DOHH2 (cell line): ENCODE measurements at regions not wholly inside any gene's neighbourhood (a gene's known extent, or its start where the extent isn't known, plus 50 kb on each side); places are given as distances from the start of the nearest gene placed in this dataset.

Source experiments
- H3F3A ChIP-seq: fragments of 200-600 bp; sonication (generic), shearing (Covaris generic); 2 replicates; pipeline ENCODE4 v1.6.0; 2016; ENCODE audit warnings: antibody characterized with exemption, mild to moderate bottlenecking; ENCODE audit not compliant: control insufficient read depth, insufficient read depth
- H3K27ac ChIP-seq: fragments of 200-600 bp; sonication (generic); 2 replicates; pipeline ENCODE4 v1.5.1; 2014; ENCODE audit warnings: low read depth, mild to moderate bottlenecking, low read length, moderate library complexity
- H3K27me3 ChIP-seq: fragments of 200-600 bp; sonication (generic); 2 replicates; pipeline ENCODE4 v1.6.1; 2014; ENCODE audit warnings: mild to moderate bottlenecking, low read length, mixed read lengths; ENCODE audit not compliant: control insufficient read depth
- H3K36me3 ChIP-seq: fragments of 200-600 bp; sonication (generic); 2 replicates; pipeline ENCODE4 v1.6.1; 2014; ENCODE audit warnings: mild to moderate bottlenecking, low read length, moderate library complexity, mixed read lengths; ENCODE audit not compliant: control insufficient read depth
- H3K4me1 ChIP-seq: fragments of 200-600 bp; sonication (generic); 2 replicates; pipeline ENCODE4 v1.6.1; 2014; ENCODE audit warnings: mild to moderate bottlenecking, low read length, mixed read lengths; ENCODE audit not compliant: control insufficient read depth
- H3K4me2 ChIP-seq: fragments of 200-600 bp; sonication (generic); 2 replicates; pipeline ENCODE4 v1.6.0; 2014; ENCODE audit warnings: mild to moderate bottlenecking, low read length, moderate library complexity
- H3K4me3 ChIP-seq: fragments of 200-600 bp; sonication (generic); 2 replicates; pipeline ENCODE4 v1.5.1; 2014; ENCODE audit warnings: mild to moderate bottlenecking, low read length, mixed read lengths
- H3K79me2 ChIP-seq: fragments of 200-600 bp; sonication (generic); 2 replicates; pipeline ENCODE4 v1.6.1; 2014; ENCODE audit warnings: mild to moderate bottlenecking, low read length, mixed read lengths; ENCODE audit not compliant: control insufficient read depth
- H3K9me2 ChIP-seq: fragments of 200-600 bp; sonication (generic); replicated peaks from 2 replicates; pipeline ENCODE4 v1.6.1; 2014; ENCODE audit warnings: mild to moderate bottlenecking, low read length, mixed read lengths; ENCODE audit not compliant: control insufficient read depth
- H3K9me3 ChIP-seq: fragments of 200-600 bp; sonication (generic); 2 replicates; pipeline ENCODE4 v1.6.1; 2014; ENCODE audit warnings: antibody characterized with exemption, low read length, mixed read lengths; ENCODE audit not compliant: control insufficient read depth, insufficient read depth
- H4K20me1 ChIP-seq: fragments of 200-600 bp; sonication (generic); 2 replicates; pipeline ENCODE4 v1.6.0; 2014; ENCODE audit warnings: low read depth, mild to moderate bottlenecking, antibody characterized with exemption, low read length, moderate library complexity; ENCODE audit not compliant: control insufficient read depth, insufficient read depth
- CTCF ChIP-seq: fragments of 200-600 bp; sonication (generic); IDR thresholded peaks from one replicate; pipeline ENCODE4 v1.5.1; 2014; ENCODE audit warnings: antibody characterized with exemption, mild to moderate bottlenecking, low read depth, low read length; ENCODE audit not compliant: poor library complexity, severe bottlenecking
- EZH2phosphoT487 ChIP-seq: fragments of 200-600 bp; sonication (generic); IDR thresholded peaks from 2 replicates; pipeline ENCODE4 v1.6.1; 2017; ENCODE audit warnings: borderline replicate concordance, mild to moderate bottlenecking, antibody characterized with exemption, low read length, moderate library complexity, mixed read lengths

GRCh38 chr10:21150166-21150565 is 253.1 kb upstream of the NEBL start:
- Histone ChIP-seq H3K4me3 (no peak overlapping the region), H3K4me2 (no peak overlapping the region), H4K20me1 (no peaks in the 10 kb centered on the region), H3K79me2 (no peaks in the 10 kb centered on the region), H3K36me3 (no peaks in the 10 kb centered on the region), H3K27me3 (no peaks in the 10 kb centered on the region), H3K9me3 (no peaks in the 10 kb centered on the region), H3F3A (no peaks in the 10 kb centered on the region), H3K9me2 (no peaks in the 10 kb centered on the region), H3K27ac (no peak overlapping the region), H3K4me1 (no peaks in the 10 kb centered on the region)
- TF ChIP-seq CTCF (no peak), EZH2phosphoT487 (no peak)

DNA sequence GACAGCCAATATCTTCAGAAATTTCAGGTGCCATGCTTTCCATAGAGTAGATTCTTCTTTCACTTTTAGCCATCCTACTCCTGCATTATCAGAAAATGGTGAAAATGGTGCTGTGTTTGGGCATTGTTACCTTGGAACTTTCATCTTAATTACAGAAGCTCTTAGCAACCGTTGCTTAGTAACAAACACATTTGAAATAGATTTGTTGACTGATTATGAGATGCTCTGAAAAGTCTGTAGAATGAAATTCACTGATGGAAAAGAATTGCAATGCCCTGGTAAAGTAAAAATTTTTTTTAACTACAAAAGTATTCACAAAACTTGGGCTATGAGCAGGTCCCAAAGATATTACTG is 249.3 kb upstream of the NEBL start:
- Histone ChIP-seq H3K27me3 (no peaks in the 10 kb centered on the region), H3F3A (no peaks in the 10 kb centered on the region), H3K27ac (no peak overlapping the region), H3K36me3 (no peaks in the 10 kb centered on the region), H3K9me2 (no peaks in the 10 kb centered on the region), H3K4me1 (no peaks in the 10 kb centered on the region), H3K4me3 (no peak overlapping the region), H3K4me2 (no peak overlapping the region), H3K9me3 (no peaks in the 10 kb centered on the region), H3K79me2 (no peaks in the 10 kb centered on the region), H4K20me1 (no peaks in the 10 kb centered on the region)
- TF ChIP-seq EZH2phosphoT487 (no peak), CTCF (no peak)

DNA sequence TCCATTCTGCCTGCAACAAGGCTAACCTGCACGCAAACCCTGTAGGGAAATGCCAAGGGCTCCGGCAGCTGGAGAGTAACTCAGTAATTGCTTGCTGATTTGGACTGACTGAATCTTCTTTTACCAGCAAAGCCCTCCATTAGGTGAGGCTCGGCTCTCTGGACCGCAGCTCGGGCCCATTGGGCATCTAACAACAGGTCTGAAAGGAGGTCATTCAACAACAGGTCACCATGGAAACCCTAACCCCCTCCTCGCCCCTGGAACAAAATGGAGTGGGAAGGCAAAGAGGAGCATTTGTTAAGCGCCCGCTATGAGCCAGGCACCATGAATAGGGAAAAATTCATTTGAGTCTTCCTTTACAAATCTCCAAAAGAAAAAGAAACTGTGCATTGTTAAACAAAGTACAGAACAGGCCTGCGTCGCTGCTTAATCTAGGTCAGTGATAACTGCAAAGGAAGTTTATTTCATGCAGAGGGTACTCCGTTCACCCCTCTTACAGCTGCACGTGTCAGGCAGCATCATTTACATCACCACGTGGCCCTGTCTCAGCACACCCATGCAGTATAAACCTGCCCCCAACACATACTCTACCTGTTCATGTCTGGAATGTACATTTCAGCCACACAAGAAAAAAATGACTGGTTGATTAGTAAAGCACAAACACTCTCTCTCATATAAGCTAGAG is 248.8 kb upstream of the NEBL start:
- no peak overlapping the region for H3K4me3 ChIP-seq
- H3K4me2 ChIP-seq, result no peak overlapping the region
- no peaks in the 10 kb centered on the region for H3K79me2 ChIP-seq
- H3K9me3 ChIP-seq, result no peaks in the 10 kb centered on the region
- H3K27me3 ChIP-seq, result no peaks in the 10 kb centered on the region
- H3K9me2 ChIP-seq, result no peaks in the 10 kb centered on the region
- H3K36me3 ChIP-seq, result no peaks in the 10 kb centered on the region
- no peaks in the 10 kb centered on the region for H3F3A ChIP-seq
- no peaks in the 10 kb centered on the region for H4K20me1 ChIP-seq
- no peaks in the 10 kb centered on the region for H3K4me1 ChIP-seq
- no peak overlapping the region for H3K27ac ChIP-seq
- no peak for TF ChIP-seq EZH2phosphoT487
- TF ChIP-seq CTCF, result no peak
